HL-60 (cell line): ENCODE measurements at regions not wholly inside any gene's neighbourhood (a gene's known extent, or its start where the extent isn't known, plus 50 kb on each side); places are given as distances from the start of the nearest gene placed in this dataset.
"Not testable (repeated sequence)": the region's sequence is repeated elsewhere in the genome, so short reads cannot be mapped to it uniquely, and the experiment has no call there.

Source experiments
- CTCF ChIP-seq: IDR thresholded peaks from one replicate; pipeline ENCODE4 v1.5.1; 2011; ENCODE audit warnings: low read length, control low read depth, inconsistent platforms; ENCODE audit not compliant: insufficient read depth
- POLR2AphosphoS5 ChIP-seq: IDR thresholded peaks from 2 replicates; pipeline ENCODE4 v1.6.1; 2012; ENCODE audit warnings: low read depth

GRCh38 chr20:57110121-57111027, 156.1 kb downstream of the BMP7 start:
- not testable (repeated sequence) for TF ChIP-seq POLR2AphosphoS5, CTCF
